HG03175 (cell line): ENCODE measurements at regions not wholly inside any gene's neighbourhood (a gene's known extent, or its start where the extent isn't known, plus 50 kb on each side); places are given as distances from the start of the nearest gene placed in this dataset.

Experiments used
- ATAC-seq: cut with Tn5 transposase; IDR thresholded peaks from one replicate; pipeline ENCODE4 v1.9.1; 2021; ENCODE audit warnings: mild to moderate bottlenecking, moderate library complexity; ENCODE audit not compliant: unreplicated experiment

- no peak for ATAC-seq
Measured at GRCh38 chrX:46306103-46306502, 239.1 kb downstream of the ZNF674 start.

GRCh38 chrX:46305431-46305830, 239.8 kb downstream of the ZNF674 start:
- no peak for ATAC-seq

- ATAC-seq, result no peak
Measured at GRCh38 chrX:46301903-46302302, 243.3 kb downstream of the ZNF674 start.

- ATAC-seq, result no peak
Measured at GRCh38 chrX:46298821-46299220, 246.4 kb downstream of the ZNF674 start.

- no peak for ATAC-seq
Measured at GRCh38 chrX:46295963-46296362, 249.3 kb downstream of the ZNF674 start.

- no peak for ATAC-seq
Measured at GRCh38 chrX:46294234-46294633, 251.0 kb downstream of the ZNF674 start.

- ATAC-seq, result no peak
Measured at GRCh38 chrX:46279925-46280313, 265.3 kb downstream of the ZNF674 start.

GRCh38 chrX:46279214-46279924, 265.9 kb downstream of the ZNF674 start:
- no peak for ATAC-seq

GRCh38 chrX:46278572-46278971, 266.6 kb downstream of the ZNF674 start:
- ATAC-seq, result no peak

- ATAC-seq, result no peak
Measured at GRCh38 chrX:46268412-46268811, 276.8 kb downstream of the ZNF674 start.

- no peak for ATAC-seq
Measured at GRCh38 chrX:46263494-46263893, 281.7 kb downstream of the ZNF674 start.

GRCh38 chrX:46262304-46262703, 282.9 kb downstream of the ZNF674 start:
- ATAC-seq, result no peak

GRCh38 chrX:46260499-46260898, 284.7 kb downstream of the ZNF674 start:
- no peak for ATAC-seq

GRCh38 chrX:46258356-46258755, 286.9 kb downstream of the ZNF674 start:
- ATAC-seq, result no peak

- no peak for ATAC-seq
Measured at GRCh38 chrX:46257451-46257879, 287.8 kb downstream of the ZNF674 start.

- no peak for ATAC-seq
Measured at GRCh38 chrX:46256875-46257274, 288.3 kb downstream of the ZNF674 start.

- ATAC-seq, result no peak
Measured at GRCh38 chrX:46255046-46255445, 290.2 kb downstream of the ZNF674 start.

GRCh38 chrX:46254641-46255040, 290.6 kb downstream of the ZNF674 start:
- no peak for ATAC-seq

GRCh38 chrX:46251755-46252154, 293.5 kb downstream of the ZNF674 start:
- ATAC-seq, result no peak

GRCh38 chrX:46250151-46250550, 295.1 kb downstream of the ZNF674 start:
- no peak for ATAC-seq

- no peak for ATAC-seq
Measured at GRCh38 chrX:46247456-46247855, 297.8 kb downstream of the ZNF674 start.

GRCh38 chrX:46244451-46244850, 300.8 kb downstream of the ZNF674 start:
- ATAC-seq, result no peak

GRCh38 chrX:46236411-46236810, 308.8 kb downstream of the ZNF674 start:
- no peak for ATAC-seq
